GM12872 (cell line): ENCODE measurements at regions not wholly inside any gene's neighbourhood (a gene's known extent, or its start where the extent isn't known, plus 50 kb on each side); places are given as distances from the start of the nearest gene placed in this dataset.

ENCODE experiments used
- TF ChIP-seq, protein P1 (sequence below): IDR thresholded peaks from 3 replicates; pipeline ENCODE4 v1.5.1; 2011; ENCODE audit warnings: low read depth, mild to moderate bottlenecking, low read length, moderate library complexity; ENCODE audit not compliant: insufficient read depth

DNA sequence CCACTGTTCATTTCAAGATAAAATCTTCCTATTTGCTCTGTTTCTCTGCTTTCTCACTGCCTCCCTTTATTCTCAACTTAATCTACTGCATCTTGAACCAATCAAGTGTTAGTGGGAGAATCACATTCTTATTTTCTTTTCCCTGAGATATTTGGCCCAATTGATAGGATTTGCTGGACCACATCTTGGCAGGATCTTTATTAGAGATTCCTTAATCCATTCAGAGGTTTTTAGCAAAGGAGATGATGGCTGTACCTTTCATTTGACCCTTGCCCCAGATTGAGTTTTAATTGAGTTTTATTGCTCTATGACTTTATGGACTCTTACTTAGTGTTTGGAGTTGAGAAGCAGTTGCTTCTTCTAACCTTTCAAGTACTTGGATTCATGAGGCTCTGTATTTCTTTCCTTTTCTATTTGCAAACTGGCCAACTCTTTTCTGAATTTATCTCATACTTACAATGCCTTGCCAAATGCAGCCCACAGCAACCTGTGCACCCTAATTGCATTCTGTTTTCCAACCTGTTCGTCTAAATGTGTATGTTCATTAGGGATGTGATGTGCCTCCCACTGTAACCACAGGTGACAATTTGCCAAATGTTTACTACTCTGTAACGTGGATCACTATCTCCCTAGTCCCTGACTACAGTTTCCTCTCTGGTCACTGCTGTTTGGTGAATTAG lies 274.8 kb upstream of the KAZN start:
- TF ChIP-seq, protein P1, sequence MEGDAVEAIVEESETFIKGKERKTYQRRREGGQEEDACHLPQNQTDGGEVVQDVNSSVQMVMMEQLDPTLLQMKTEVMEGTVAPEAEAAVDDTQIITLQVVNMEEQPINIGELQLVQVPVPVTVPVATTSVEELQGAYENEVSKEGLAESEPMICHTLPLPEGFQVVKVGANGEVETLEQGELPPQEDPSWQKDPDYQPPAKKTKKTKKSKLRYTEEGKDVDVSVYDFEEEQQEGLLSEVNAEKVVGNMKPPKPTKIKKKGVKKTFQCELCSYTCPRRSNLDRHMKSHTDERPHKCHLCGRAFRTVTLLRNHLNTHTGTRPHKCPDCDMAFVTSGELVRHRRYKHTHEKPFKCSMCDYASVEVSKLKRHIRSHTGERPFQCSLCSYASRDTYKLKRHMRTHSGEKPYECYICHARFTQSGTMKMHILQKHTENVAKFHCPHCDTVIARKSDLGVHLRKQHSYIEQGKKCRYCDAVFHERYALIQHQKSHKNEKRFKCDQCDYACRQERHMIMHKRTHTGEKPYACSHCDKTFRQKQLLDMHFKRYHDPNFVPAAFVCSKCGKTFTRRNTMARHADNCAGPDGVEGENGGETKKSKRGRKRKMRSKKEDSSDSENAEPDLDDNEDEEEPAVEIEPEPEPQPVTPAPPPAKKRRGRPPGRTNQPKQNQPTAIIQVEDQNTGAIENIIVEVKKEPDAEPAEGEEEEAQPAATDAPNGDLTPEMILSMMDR: no peak

DNA sequence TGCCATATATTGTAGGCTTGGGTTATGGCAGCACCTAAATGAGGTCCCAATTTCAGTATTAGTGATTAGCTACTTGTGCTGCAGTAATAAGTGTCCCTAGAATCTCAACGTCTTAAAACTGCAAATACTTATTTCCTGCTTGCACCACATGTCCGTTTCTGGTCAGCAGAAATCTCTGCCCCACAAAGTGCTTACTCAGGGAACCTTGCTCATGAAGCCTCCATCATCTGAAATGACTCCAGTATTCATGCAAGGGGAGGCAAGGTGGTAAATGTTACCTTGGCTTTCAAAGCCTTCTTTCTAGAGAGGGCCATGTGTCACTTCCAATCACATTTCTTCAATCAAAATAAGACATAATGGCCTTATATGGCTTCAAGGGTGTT lies 274.2 kb upstream of the KAZN start:
- TF ChIP-seq, protein P1: no peak

DNA sequence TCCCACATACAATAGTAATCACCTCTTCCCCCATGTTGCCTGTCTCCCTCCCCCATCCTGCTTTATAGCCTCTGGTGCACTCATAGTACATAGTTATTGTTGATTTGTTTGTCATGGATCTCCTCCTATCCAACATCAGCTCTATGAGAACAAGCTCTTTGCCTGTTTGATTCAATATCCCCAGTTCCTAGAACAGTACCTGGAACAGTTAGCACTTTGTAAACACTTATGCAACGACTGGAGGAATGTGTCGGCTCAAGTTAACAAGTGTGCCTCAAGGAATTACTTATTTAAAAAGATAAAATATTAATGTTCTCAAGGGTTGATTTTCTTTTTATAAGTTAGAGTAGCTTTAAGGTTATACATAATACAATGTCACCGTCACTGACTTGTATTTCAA lies 271.6 kb upstream of the KAZN start:
- TF ChIP-seq, protein P1: no peak

DNA sequence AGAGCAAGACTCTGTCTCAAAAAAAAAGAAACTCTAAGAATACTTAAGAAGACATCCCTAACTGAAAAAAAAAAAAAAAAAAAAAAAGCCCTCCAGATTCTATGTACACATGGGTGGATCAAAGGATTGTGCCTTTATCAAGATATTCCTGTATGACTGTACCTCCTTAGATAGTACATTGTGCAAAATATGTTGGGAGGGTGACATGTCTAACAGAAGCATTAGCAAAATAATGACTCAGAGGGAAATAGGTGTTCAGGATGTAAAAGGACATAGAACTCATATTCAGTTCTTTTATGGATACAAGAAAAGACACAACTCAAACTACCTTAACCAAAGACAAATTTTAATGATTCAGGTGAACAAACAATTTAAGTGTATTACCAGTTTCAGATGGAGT lies 269.8 kb upstream of the KAZN start:
- TF ChIP-seq, protein P1: no peak

DNA sequence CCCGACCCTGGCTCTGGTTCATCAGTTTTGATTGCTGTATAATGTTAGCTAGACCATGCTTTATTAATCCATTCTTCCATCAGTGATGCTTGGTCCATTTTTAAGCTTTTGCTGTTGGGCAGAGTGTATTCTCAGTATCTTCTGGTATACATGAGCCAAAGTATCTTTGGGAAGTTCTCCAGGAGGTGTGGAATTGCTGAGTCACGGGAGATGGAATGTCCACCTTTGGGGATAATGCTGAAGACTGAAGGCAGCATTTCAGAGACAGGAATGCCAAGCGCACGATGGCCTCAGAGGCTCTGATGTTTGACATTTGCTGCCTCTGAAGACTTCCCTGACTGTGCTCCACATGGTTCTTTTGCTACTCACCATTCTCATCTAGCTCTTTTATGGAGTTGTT lies 266.3 kb upstream of the KAZN start:
- TF ChIP-seq, protein P1: no peak

DNA sequence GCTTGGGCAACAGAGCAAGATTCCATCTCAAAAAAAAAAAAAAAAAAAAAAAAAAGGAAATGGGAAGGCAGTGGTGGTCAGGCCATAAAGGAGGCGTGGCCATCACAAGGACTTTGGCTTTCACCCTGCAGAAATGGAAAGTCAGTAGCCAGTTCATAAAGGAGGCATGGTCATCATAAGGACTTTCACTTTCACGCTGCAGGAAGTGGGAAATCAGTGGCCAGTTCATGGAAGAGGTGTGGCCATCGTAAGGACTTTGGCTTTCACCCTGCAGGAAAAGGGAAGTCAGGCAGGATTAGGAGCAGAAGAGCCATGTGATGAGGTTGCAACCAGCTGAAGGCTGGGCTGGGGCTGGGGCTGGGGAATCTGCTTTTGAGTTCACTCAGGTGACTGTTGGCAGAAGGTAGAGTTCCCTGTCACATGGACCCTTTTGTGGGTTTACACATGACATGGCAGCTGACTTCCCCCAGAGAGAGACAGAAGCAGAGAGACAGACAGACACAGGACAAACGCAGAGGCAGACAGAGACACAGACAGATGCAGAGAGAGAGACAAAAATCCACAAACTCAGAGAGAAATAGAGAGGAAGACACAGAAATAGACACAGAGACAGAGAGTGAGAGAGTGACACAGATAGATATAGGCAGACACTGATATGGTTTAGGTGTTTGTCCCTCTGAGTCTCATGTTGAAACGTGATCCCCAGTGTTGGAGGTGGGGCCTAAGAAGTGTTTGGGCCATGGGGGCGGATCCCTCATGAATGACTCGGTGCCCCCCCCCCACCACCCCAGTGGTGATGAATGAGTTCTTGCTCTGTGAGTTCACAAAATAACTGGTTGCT lies 263.9 kb upstream of the KAZN start:
- TF ChIP-seq, protein P1: no peak

DNA sequence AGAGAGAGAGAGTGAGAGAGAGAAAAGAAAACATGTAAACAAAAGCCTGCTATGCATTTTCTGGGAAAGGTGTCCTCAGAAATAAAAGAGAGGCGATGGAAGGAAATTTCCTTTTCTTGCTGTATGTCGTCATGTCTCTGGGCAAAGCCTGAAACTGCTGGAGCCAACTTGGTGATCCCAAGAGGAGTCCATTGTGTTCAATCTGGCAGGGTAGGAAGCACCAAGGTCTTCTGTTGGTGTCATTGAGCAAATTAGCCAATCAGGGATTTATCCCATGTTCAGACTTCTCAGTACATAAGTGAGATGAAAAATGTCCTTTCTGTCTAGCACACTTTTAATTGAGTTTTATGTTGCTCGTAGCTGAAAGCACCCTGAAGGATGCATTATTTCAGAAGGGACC lies 260.0 kb upstream of the KAZN start:
- TF ChIP-seq, protein P1: no peak
